PC-3 (cell line): ENCODE measurements at regions not wholly inside any gene's neighbourhood (a gene's known extent, or its start where the extent isn't known, plus 50 kb on each side); places are given as distances from the start of the nearest gene placed in this dataset.

Experiments
- CTCF ChIP-seq: fragments of 300-600 bp; sonication (generic); conservative IDR thresholded peaks from 2 replicates; pipeline ENCODE4 v1.5.1; 2017; ENCODE audit warnings: antibody characterized with exemption, low read depth, mild to moderate bottlenecking, low read length
- EZH2 ChIP-seq: fragments of 300-600 bp; sonication (generic); IDR thresholded peaks from one replicate; pipeline ENCODE4 v1.6.1; 2017; ENCODE audit warnings: antibody characterized with exemption, mild to moderate bottlenecking, low read length; ENCODE audit not compliant: unreplicated experiment

- no peak for TF ChIP-seq CTCF
- TF ChIP-seq EZH2 = no peak
Measured at GRCh38 chr18:60599267-60599666, 226.7 kb upstream of the MC4R start.
